ENCODE measurements at regions not wholly inside any gene's neighbourhood (a gene's known extent, or its start where the extent isn't known, plus 50 kb on each side); places are given as distances from the start of the nearest gene placed in this dataset.

DNA sequence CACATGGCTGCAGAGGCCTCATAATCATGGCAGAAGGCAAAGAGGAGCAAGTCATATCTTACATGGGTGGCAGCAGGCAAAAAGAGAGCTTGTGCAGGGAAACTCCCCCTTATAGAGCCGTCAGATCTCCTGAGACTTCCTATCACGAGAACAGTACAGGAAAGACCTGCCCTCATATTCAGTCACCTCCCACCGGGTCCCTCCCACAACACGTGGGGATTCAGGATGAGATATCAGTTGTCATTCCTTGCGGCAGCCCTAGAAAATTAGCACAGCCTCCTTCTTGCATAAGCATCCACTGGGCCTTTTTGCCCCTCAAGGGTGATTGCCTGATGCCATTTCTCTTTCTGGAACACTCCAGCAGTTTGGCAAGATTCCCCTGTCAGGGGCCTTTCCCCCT is 61.7 kb upstream of the STX18 start:
- TF ChIP-seq POLR2A (IDR thresholded peaks at IDR 0.05) (no peak), POLR2AphosphoS5 (IDR thresholded peaks at IDR 0.05) (no peak)
- TF ChIP-seq, protein P1, sequence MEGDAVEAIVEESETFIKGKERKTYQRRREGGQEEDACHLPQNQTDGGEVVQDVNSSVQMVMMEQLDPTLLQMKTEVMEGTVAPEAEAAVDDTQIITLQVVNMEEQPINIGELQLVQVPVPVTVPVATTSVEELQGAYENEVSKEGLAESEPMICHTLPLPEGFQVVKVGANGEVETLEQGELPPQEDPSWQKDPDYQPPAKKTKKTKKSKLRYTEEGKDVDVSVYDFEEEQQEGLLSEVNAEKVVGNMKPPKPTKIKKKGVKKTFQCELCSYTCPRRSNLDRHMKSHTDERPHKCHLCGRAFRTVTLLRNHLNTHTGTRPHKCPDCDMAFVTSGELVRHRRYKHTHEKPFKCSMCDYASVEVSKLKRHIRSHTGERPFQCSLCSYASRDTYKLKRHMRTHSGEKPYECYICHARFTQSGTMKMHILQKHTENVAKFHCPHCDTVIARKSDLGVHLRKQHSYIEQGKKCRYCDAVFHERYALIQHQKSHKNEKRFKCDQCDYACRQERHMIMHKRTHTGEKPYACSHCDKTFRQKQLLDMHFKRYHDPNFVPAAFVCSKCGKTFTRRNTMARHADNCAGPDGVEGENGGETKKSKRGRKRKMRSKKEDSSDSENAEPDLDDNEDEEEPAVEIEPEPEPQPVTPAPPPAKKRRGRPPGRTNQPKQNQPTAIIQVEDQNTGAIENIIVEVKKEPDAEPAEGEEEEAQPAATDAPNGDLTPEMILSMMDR (IDR thresholded peaks at IDR 0.05) = no peak
